ENCODE measurements at regions not wholly inside any gene's neighbourhood (a gene's known extent, or its start where the extent isn't known, plus 50 kb on each side); places are given as distances from the start of the nearest gene placed in this dataset.

DNA sequence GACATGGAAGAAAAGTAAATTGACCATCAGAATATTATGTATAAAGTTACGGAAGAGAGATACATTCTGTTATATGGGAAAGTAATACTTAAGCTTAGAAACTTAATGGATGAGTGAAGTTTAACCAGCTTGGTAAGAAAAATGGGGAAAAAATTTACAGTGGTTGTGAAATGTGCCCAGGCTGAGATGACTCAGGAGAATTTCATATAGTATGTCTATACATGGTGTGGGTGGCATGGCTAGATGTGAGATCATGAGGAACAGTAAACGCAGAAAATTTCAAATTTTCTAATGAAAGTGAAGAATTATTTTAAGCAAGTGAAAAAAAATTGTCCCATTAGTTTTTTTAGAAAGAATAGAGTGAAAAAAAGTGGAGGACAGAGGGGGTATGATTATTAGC, 552.5 kb upstream of the SORCS1 start:
- TF ChIP-seq, protein P1, sequence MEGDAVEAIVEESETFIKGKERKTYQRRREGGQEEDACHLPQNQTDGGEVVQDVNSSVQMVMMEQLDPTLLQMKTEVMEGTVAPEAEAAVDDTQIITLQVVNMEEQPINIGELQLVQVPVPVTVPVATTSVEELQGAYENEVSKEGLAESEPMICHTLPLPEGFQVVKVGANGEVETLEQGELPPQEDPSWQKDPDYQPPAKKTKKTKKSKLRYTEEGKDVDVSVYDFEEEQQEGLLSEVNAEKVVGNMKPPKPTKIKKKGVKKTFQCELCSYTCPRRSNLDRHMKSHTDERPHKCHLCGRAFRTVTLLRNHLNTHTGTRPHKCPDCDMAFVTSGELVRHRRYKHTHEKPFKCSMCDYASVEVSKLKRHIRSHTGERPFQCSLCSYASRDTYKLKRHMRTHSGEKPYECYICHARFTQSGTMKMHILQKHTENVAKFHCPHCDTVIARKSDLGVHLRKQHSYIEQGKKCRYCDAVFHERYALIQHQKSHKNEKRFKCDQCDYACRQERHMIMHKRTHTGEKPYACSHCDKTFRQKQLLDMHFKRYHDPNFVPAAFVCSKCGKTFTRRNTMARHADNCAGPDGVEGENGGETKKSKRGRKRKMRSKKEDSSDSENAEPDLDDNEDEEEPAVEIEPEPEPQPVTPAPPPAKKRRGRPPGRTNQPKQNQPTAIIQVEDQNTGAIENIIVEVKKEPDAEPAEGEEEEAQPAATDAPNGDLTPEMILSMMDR (IDR thresholded peaks at IDR 0.05): no peak
- no peak for TF ChIP-seq POLR2A (IDR thresholded peaks at IDR 0.05)

Measured in uterus (tissue), 2 donors.